HG02678 (cell line): ENCODE measurements at regions not wholly inside any gene's neighbourhood (a gene's known extent, or its start where the extent isn't known, plus 50 kb on each side); places are given as distances from the start of the nearest gene placed in this dataset.
A peak's percentile ranks its signal among the peaks of the same experiment; 100 is the strongest.

ENCODE experiments used
- ATAC-seq: cut with Tn5 transposase; IDR thresholded peaks from one replicate; pipeline ENCODE4 v1.9.1; 2021; ENCODE audit warnings: mild to moderate bottlenecking, moderate library complexity; ENCODE audit not compliant: unreplicated experiment

- no peak for ATAC-seq
Observed at GRCh38 chr13:109602356-109602755, 184.0 kb downstream of the IRS2 start.

DNA sequence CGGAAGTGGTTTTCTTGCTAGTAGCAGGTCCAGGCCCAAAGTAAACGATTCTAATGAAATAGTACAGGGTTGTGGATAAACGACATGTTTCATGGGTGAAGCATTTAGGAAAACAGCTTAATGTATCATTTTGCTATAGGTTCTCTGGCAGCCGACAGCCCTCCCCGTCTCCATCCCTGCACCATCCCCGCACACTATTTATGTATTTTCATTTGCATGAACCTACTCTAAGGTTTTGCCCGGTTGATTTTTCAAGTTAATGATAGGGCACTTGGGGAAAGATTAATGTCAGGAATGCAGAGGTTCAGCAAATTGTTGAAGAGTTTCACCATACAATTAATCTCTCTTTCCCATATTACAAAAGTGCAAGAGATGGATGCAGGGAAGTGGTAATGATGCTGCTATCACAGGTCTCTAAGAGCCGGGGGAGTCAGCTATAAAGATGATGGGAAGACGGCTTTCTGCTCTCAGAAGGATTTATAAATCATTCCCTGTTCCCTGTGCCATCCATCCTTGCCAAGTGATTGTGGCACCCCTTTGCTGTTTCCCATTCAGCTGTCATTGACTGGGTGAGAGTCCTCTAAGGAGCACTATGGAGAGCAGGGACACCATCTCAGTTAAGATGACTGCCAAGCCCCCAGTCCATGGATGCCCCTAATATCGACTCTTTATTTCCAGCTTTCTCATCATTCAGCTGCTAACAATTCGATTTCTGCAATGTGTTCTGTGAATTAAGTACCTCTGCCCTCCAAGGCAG lies 186.3 kb downstream of the IRS2 start:
- ATAC-seq = no peak

DNA sequence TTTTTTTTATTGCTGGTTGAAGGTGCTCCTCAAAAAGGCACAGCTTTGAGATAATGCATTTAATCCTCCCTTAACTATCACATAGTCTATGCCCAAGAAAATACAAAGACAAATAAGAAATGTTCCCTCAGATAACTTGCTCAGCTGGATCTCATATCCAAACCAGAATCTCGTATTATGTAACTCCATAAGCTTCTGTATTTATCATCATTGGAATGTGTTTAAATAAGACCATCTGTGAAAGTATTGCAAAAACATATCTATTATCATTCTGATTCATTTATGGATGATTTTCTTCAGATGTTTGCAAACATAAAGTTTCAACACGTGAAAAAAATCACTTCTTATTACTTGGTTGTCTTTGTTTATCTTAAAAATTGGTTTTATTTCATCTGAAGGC lies 190.9 kb downstream of the IRS2 start:
- no peak for ATAC-seq

- no peak for ATAC-seq
Observed at GRCh38 chr13:109593230-109593629, 193.2 kb downstream of the IRS2 start.

- ATAC-seq = no peak
Observed at GRCh38 chr13:109592770-109593169, 193.6 kb downstream of the IRS2 start.

- ATAC-seq = no peak
Observed at GRCh38 chr13:109587689-109588088, 198.7 kb downstream of the IRS2 start.

GRCh38 chr13:109586509-109587346 lies 199.7 kb downstream of the IRS2 start:
- ATAC-seq = no peak

DNA sequence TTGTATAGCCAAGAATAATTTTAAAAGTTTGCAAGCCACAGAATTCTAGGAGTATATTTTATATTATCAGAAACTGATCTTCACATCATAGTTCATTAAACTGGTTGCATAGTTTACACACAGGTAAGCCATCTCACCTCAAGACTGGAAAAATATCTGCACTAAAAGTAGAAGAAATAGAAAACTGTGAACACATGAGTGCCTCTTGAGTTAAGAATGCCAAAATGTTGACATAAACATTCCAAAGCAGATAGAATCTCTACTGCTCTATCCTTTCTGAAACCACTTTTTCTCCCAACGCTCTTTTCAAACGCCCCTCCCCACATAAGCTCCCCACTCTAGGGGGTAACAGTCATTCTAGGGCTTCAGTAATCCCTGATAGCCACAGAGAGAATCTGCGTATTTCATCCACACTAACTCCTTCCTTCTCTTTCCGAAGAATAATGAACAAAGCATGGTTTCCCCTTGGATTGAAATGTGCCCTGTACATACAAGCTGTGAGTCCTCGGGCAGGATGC lies 201.5 kb downstream of the IRS2 start:
- ATAC-seq = no peak

GRCh38 chr13:109577191-109577700 lies 209.1 kb downstream of the IRS2 start:
- no peak for ATAC-seq

DNA sequence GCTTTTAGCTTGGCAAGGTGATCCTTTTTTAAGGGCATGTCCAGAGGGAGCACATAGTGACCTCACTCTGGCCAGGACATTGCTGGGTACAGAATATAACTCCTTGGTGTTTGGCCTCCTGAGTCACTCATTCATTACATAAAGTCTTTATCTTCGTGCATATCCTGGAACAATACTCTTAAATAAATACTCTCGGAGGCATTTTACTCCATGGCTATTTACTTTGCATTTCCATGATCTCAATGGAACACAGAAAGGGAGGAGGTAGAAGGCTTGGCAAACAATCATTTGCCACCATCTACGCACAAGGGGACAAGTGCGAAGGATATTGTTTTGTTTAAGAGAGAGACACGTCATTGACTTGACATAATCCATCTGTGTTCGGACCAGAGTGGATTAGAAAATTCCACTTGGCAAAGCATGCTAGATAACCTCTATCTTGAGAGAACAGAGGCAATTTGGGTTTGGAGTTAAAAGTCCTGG lies 210.0 kb downstream of the IRS2 start:
- ATAC-seq = no peak

DNA sequence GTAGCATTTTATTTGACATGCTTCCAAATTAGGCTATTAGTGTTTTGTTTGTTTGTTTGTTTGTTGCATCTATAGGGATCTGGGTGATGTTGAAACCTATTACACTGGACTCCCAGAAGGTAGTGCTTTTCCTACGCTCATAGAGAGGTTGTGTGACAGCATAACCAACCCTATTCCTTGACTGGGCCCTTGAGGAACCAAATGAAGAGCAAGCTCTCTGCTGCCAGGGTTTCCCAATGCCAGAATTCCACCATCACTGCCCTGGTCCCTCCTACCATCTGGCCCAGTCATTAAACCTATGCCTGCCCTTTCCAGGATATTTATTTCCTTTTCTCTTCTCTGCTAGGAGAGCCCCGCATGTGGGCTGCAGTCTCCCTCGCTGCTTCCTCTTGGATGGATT lies 210.6 kb downstream of the IRS2 start:
- ATAC-seq = no peak

GRCh38 chr13:109572389-109572788 lies 214.0 kb downstream of the IRS2 start:
- no peak for ATAC-seq

DNA sequence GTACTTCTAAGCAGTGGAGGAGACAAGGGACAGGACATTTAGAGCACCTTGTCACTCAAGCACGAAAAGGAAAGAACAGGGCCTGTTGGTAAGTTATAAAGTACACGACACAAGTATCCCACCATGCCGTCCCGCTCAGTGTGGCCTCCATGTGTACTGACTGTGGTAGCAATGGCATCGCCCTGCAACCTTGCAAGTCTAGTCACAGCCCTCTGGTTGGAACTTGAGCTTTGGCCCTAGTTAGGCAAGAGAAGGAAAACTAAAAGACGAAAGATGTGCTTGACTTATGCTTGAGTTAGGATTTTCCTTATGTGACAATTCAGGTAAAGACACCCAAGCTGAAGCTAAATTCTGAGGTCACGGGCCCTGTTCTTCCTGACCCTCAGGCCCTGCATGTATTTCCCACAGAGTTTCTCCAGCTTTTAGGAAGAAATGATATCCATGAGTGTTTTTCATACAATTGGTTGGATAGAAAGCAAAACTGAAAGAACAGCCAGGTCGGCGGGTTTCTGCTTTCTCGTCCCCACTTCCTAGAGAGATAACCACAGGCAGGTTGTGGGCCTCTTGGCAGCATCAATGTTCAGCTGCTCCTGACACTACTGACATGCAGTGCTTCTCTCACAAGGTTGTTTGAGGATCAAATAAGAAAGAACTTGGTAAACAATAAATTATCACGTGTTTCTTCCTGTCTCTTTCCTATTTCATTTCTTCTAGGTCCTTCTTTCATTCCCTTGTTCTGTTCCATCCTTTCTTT lies 216.2 kb downstream of the IRS2 start:
- ATAC-seq = peak; percentile 98

DNA sequence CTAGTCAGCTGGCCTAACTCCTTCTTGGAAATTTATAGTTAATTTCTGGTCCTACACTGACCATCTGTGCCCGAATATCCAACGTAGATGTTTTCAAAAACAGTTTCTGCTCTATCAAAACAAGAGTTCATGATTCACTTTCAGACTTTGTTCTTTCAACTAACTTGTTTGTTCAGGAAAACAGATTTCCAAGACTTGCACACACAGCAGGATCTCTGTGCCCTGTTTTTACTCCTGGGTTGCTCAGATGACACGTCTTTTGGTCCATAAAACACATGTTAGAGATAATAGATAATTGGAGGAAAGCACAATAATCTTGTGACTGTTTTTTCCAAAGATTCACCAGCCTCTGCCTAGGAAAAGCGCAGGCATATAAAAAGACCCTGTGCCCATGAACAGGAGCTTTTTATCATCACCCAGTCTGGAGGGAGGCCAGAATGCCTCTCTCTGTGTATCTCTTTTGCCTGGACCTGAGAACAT lies 218.0 kb downstream of the IRS2 start:
- ATAC-seq = no peak

DNA sequence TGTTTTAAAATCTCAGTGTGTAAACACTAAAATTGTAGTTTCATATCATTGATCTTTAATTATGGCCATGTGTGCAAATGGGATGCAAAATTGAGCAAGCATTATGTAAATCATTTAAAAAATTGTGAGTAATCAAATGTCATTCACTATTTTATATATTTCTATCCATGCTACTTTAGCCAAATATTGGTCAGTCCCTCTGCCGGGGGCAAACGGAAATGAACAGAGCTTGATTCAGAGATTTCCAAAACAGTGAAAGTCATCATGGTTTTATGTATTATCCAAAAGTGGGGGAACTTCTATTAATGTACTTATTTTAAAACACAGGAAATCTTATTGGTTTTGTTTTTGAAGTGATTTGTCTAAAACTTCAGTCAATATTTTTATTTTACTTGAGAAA lies 219.1 kb downstream of the IRS2 start:
- no peak for ATAC-seq

- no peak for ATAC-seq
Observed at GRCh38 chr13:109565877-109566276, 220.5 kb downstream of the IRS2 start.

GRCh38 chr13:109548374-109548773 lies 238.0 kb downstream of the IRS2 start:
- ATAC-seq = peak; percentile 25

GRCh38 chr13:109547942-109548341 lies 238.4 kb downstream of the IRS2 start:
- ATAC-seq = peak; percentile 88

- no peak for ATAC-seq
Observed at GRCh38 chr13:109545931-109546330, 240.5 kb downstream of the IRS2 start.

- ATAC-seq = no peak
Observed at GRCh38 chr13:109541081-109541480, 245.3 kb downstream of the IRS2 start.

GRCh38 chr13:109537584-109537983 lies 248.8 kb downstream of the IRS2 start:
- no peak for ATAC-seq
